GM23338 (cell line): ENCODE measurements at regions not wholly inside any gene's neighbourhood (a gene's known extent, or its start where the extent isn't known, plus 50 kb on each side); places are given as distances from the start of the nearest gene placed in this dataset.
A peak's percentile ranks its signal among the peaks of the same experiment; 100 is the strongest.

Source experiments
- ATAC-seq: fragments of 200-7000 bp; cut with Tn5 transposase; 3 replicates; pipeline ENCODE4 v1.9.1; 2020
- DNase-seq: peaks from one replicate; pipeline ENCODE4 v3.0.0-alpha.2; 2015; ENCODE audit warnings: low spot score
- H2AFZ ChIP-seq: fragments of 200-600 bp; sonication (generic); 2 replicates; pipeline ENCODE4 v1.8.0; 2016; ENCODE audit warnings: antibody characterized with exemption, mild to moderate bottlenecking, moderate library complexity
- H3F3A ChIP-seq: fragments of 200-600 bp; sonication (generic); replicated peaks from 2 replicates; pipeline ENCODE4 v1.8.0; 2017; ENCODE audit warnings: antibody characterized with exemption, mixed run types, low read depth
- H3K27ac ChIP-seq: fragments of 200-600 bp; sonication (generic); 2 replicates; pipeline ENCODE4 v1.6.1; 2016; ENCODE audit warnings: low read depth
- H3K27me3 ChIP-seq: fragments of 200-600 bp; sonication (generic); 2 replicates; pipeline ENCODE4 v1.8.0; 2016; ENCODE audit warnings: mild to moderate bottlenecking, mixed run types, moderate library complexity; ENCODE audit not compliant: insufficient read depth
- H3K36me3 ChIP-seq: fragments of 200-600 bp; sonication (generic); 2 replicates; pipeline ENCODE4 v1.8.0; 2016; ENCODE audit warnings: mild to moderate bottlenecking; ENCODE audit not compliant: insufficient read depth
- H3K4me1 ChIP-seq: fragments of 200-600 bp; sonication (generic); 2 replicates; pipeline ENCODE4 v1.8.0; 2016; ENCODE audit warnings: mild to moderate bottlenecking, moderate library complexity; ENCODE audit not compliant: insufficient read depth
- H3K4me2 ChIP-seq: fragments of 200-600 bp; sonication (generic); 2 replicates; pipeline ENCODE4 v1.7.1; 2017; ENCODE audit warnings: mixed run types
- H3K4me3 ChIP-seq: fragments of 200-600 bp; sonication (generic); 2 replicates; pipeline ENCODE4 v1.6.1; 2016; ENCODE audit warnings: mixed run types
- H3K79me2 ChIP-seq: fragments of 200-600 bp; sonication (generic); replicated peaks from 2 replicates; pipeline ENCODE4 v1.8.0; 2017; ENCODE audit warnings: mild to moderate bottlenecking; ENCODE audit not compliant: insufficient read depth
- H3K9me2 ChIP-seq: fragments of 200-600 bp; sonication (generic); 2 replicates; pipeline ENCODE4 v1.8.0; 2017; ENCODE audit not compliant: insufficient read depth
- H4K20me1 ChIP-seq: fragments of 200-600 bp; sonication (generic); replicated peaks from 2 replicates; pipeline ENCODE4 v1.8.0; 2017; ENCODE audit warnings: mild to moderate bottlenecking; ENCODE audit not compliant: insufficient read depth
- H3K27ac Mint-ChIP-seq: 2 replicates; pipeline ENCODE4 v1.8.0; 2020; ENCODE audit warnings: inconsistent platforms, mild to moderate bottlenecking, moderate library complexity, mixed read lengths
- H3K27me3 Mint-ChIP-seq: 3 replicates; pipeline ENCODE4 v1.8.0; 2022; ENCODE audit warnings: low read depth, mild to moderate bottlenecking, moderate library complexity, mixed read lengths, inconsistent platforms; ENCODE audit not compliant: insufficient read depth, poor library complexity
- H3K36me3 Mint-ChIP-seq: 3 replicates; pipeline ENCODE4 v1.8.0; 2021; ENCODE audit warnings: low read depth, mild to moderate bottlenecking, inconsistent platforms, moderate library complexity, mixed read lengths
- H3K4me1 Mint-ChIP-seq: 3 replicates; pipeline ENCODE4 v1.8.0; 2020; ENCODE audit warnings: mild to moderate bottlenecking, inconsistent platforms, mixed read lengths
- H3K4me3 Mint-ChIP-seq: 3 replicates; pipeline ENCODE4 v1.8.0; 2021; ENCODE audit warnings: moderate library complexity, mild to moderate bottlenecking, inconsistent platforms, mixed read lengths
- H3K9me3 Mint-ChIP-seq: 3 replicates; pipeline ENCODE4 v1.8.0; 2020; ENCODE audit warnings: moderate library complexity, mild to moderate bottlenecking, inconsistent platforms, mixed read lengths
- CTCF ChIP-seq, 2 experiments: fragments of 200-600 bp in 1 of 2; sonication (generic) in 1 of 2; conservative IDR thresholded peaks; 2 replicates each; pipeline versions ENCODE4 v1.5.1 to v1.6.1; 2016 to 2017; ENCODE audit warnings: antibody characterized with exemption in 2 of 2, low read depth in 2 of 2, mild to moderate bottlenecking in 2 of 2, moderate library complexity in 1 of 2
- EZH2 ChIP-seq: fragments of 200-600 bp; sonication (generic); IDR thresholded peaks from one replicate; pipeline ENCODE4 v1.8.0; 2017; ENCODE audit warnings: antibody characterized with exemption, mild to moderate bottlenecking, low read depth; ENCODE audit not compliant: unreplicated experiment
- NANOG ChIP-seq: IDR thresholded peaks from 2 replicates; pipeline ENCODE4 v1.6.1; 2016; ENCODE audit warnings: antibody characterized with exemption, borderline replicate concordance
- REST ChIP-seq: IDR thresholded peaks from one replicate; pipeline ENCODE4 v1.6.1; 2018; ENCODE audit warnings: antibody characterized with exemption; ENCODE audit not compliant: unreplicated experiment
- ZNF114 ChIP-seq: fragments of 250-450 bp; sonication (Bioruptor Pico); IDR thresholded peaks from 2 replicates; pipeline ENCODE4 v1.5.0; 2020; ENCODE audit warnings: mild to moderate bottlenecking, moderate library complexity
- ZNF331 ChIP-seq: fragments of 250-450 bp; sonication (Bioruptor Pico); IDR thresholded peaks from 2 replicates; pipeline ENCODE4 v1.5.0; 2020; ENCODE audit warnings: low read depth, mild to moderate bottlenecking, moderate library complexity

GRCh38 chr9:93812410-93812668 is 142.8 kb downstream of the BARX1 start (continued):
- TF ChIP-seq REST, result no peak
- no peak for TF ChIP-seq ZNF331
- TF ChIP-seq NANOG, result no peak
- no peak for TF ChIP-seq EZH2

GRCh38 chr9:93810028-93810971 is 144.9 kb downstream of the BARX1 start:
- Mint-ChIP-seq H3K9me3 (no peaks in the 10 kb centered on the region; the same call in 2 of the 3 replicates), H3K27me3 (peaks cover 10% of the 10 kb centered on the region), H3K4me1 (peaks cover 32% of the 10 kb centered on the region), H3K4me3 (no peak overlapping the region), H3K36me3 (no peaks in the 10 kb centered on the region), H3K27ac (no peak overlapping the region)
- Histone ChIP-seq H2AFZ (peak overlapping the region; percentile 90), H3K4me1 (no peaks in the 10 kb centered on the region; the same call in 1 of the 2 replicates), H3K4me3 (no peak overlapping the region), H3K27ac (no peak overlapping the region), H3F3A (no peaks in the 10 kb centered on the region), H3K36me3 (no peaks in the 10 kb centered on the region), H3K9me2 (no peaks in the 10 kb centered on the region), H3K79me2 (no peaks in the 10 kb centered on the region), H3K4me2 (no peak overlapping the region), H4K20me1 (no peaks in the 10 kb centered on the region), H3K27me3 (no peaks in the 10 kb centered on the region)
- no peak for TF ChIP-seq ZNF114
- TF ChIP-seq CTCF (conservative IDR thresholded peaks at IDR 0.05; ENCODE audit: low read depth in 2 of 2), result 0 out of 4 replicates have a peak, but pooled peaks of 1 of the 2 experiments have one; percentile 0
- DNase-seq, result peak; percentile 65
- ATAC-seq, result peak; percentile 62
